GM20000 (cell line): ENCODE measurements at regions not wholly inside any gene's neighbourhood (a gene's known extent, or its start where the extent isn't known, plus 50 kb on each side); places are given as distances from the start of the nearest gene placed in this dataset.
"Not testable (repeated sequence)": the region's sequence is repeated elsewhere in the genome, so short reads cannot be mapped to it uniquely, and the experiment has no call there.

ENCODE experiments used
- DNase-seq: peaks from one replicate; pipeline ENCODE4 v3.0.0; 2012; ENCODE audit warnings: low spot score
- TF ChIP-seq, protein P1 (sequence below): IDR thresholded peaks from 2 replicates; pipeline ENCODE4 v1.5.1; 2012; ENCODE audit warnings: mild to moderate bottlenecking, control low read depth; ENCODE audit errors: extremely low read depth, missing control alignments

DNA sequence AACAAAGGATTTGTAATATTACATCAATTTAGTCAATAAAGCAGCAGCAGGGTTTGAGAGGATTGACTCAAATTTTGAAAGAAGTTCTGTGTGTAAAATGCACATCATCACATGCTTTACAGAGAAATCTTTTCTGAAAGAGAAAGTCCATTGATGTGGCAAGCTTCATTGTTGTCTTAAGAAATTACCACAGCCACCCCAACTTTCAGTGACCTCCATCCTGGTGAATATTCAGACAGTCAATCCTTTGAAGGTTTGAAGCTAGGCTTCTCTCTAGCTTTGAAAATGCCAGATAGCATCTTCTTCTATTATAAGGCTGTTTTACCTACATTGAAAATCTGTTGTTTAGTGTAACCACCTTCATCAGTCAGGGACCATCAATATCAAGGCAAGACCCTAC, 51.8 kb upstream of the SETMAR start:
- no peak for DNase-seq
- TF ChIP-seq, protein P1, sequence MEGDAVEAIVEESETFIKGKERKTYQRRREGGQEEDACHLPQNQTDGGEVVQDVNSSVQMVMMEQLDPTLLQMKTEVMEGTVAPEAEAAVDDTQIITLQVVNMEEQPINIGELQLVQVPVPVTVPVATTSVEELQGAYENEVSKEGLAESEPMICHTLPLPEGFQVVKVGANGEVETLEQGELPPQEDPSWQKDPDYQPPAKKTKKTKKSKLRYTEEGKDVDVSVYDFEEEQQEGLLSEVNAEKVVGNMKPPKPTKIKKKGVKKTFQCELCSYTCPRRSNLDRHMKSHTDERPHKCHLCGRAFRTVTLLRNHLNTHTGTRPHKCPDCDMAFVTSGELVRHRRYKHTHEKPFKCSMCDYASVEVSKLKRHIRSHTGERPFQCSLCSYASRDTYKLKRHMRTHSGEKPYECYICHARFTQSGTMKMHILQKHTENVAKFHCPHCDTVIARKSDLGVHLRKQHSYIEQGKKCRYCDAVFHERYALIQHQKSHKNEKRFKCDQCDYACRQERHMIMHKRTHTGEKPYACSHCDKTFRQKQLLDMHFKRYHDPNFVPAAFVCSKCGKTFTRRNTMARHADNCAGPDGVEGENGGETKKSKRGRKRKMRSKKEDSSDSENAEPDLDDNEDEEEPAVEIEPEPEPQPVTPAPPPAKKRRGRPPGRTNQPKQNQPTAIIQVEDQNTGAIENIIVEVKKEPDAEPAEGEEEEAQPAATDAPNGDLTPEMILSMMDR = no peak

DNA sequence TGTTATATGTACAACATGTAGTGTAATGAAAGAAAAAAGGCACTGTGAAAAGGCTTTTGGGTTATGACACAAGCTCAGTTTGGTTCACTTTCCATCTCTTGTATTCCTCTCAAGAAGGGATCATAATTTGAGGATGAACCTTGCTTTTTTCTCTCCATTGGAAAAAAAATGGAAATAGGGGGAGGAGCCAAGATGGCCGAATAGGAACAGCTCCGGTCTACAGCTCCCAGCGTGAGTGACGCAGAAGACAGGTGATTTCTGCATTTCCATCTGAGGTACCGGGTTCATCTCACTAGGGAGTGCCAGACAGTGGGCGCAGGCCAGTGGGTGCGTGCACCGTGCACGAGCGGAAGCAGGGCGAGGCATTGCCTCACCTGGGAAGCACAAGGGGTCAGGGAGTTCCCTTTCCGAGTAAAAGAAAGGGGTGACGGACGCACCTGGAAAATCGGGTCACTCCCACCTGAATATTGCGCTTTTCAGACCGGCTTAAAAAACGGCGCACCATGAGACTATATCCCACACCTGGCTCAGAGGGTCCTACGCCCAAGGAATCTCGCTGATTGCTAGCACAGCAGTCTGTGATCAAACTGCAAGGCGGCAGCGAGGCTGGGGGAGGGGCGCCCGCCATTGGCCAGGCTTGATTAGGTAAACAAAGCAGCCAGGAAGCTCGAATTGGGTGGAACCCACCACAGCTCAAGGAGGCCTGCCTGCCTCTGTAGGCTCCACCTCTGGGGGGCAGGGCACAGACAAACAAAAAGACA, 49.9 kb upstream of the SETMAR start:
- not testable (repeated sequence) for DNase-seq
